Mesodermal cell (in vitro differentiated cells): ENCODE measurements at regions not wholly inside any gene's neighbourhood (a gene's known extent, or its start where the extent isn't known, plus 50 kb on each side); places are given as distances from the start of the nearest gene placed in this dataset.

Experiments used
- H3K27ac ChIP-seq: 2 replicates; pipeline ENCODE4 v1.7.0; 2013; ENCODE audit warnings: mild to moderate bottlenecking, low read depth, low read length, moderate library complexity; ENCODE audit not compliant: severe bottlenecking
- H3K36me3 ChIP-seq: 2 replicates; pipeline ENCODE4 v1.7.1; 2013; ENCODE audit warnings: mild to moderate bottlenecking, low read length, moderate library complexity; ENCODE audit not compliant: control insufficient read depth, insufficient read depth
- H3K4me1 ChIP-seq: one replicate; pipeline ENCODE4 v1.7.1; 2013; ENCODE audit warnings: mild to moderate bottlenecking, low read length; ENCODE audit not compliant: insufficient read depth, control insufficient read depth, poor library complexity, severe bottlenecking
- H3K4me3 ChIP-seq: 2 replicates; pipeline ENCODE4 v1.7.0; 2013; ENCODE audit warnings: low read length, control low read depth, mild to moderate bottlenecking; ENCODE audit not compliant: insufficient read depth, poor library complexity, severe bottlenecking; ENCODE audit errors: extremely low read depth
- H3K9me3 ChIP-seq: 2 replicates; pipeline ENCODE4 v1.7.1; 2013; ENCODE audit warnings: mild to moderate bottlenecking, low read length, moderate library complexity; ENCODE audit not compliant: control insufficient read depth
- whole genome bisulfite sequencing, 2 experiments: methylation state at CpG; one replicate each; pipeline ENCODE4 v1.1.5; 2013; ENCODE audit warnings: missing lambda C conversion rate in 2 of 2; ENCODE audit not compliant: insufficient coverage in 2 of 2; 5-methylcytosine and 5-hydroxymethylcytosine counted together

- WGBS, 2 experiments = 70 to 88% methylated on average over 1 to 2 of the region's 2 CpGs
- Histone ChIP-seq H3K4me3 (no peak overlapping the region), H3K36me3 (no peaks in the 10 kb centered on the region), H3K9me3 (no peaks in the 10 kb centered on the region), H3K4me1 (no peaks in the 10 kb centered on the region), H3K27ac (no peak overlapping the region)
Measured at GRCh38 chr3:89690646-89691045, 583.2 kb downstream of the EPHA3 start.

GRCh38 chr3:89692601-89693000 is 585.2 kb downstream of the EPHA3 start:
- Histone ChIP-seq H3K36me3 (no peaks in the 10 kb centered on the region), H3K9me3 (no peaks in the 10 kb centered on the region), H3K27ac (no peak overlapping the region), H3K4me1 (peaks cover 3% of the 10 kb centered on the region), H3K4me3 (no peak overlapping the region)
- no CpG with 5 or more reads among the region's 1 CpG for WGBS, 2 experiments

GRCh38 chr3:89697321-89697916 is 590.0 kb downstream of the EPHA3 start:
- H3K27ac ChIP-seq = no peak overlapping the region
- no peak overlapping the region for H3K4me3 ChIP-seq
- 90 to 94% methylated on average over 4 to 5 of the region's 7 CpGs for WGBS, 2 experiments
- no peaks in the 10 kb centered on the region for H3K36me3 ChIP-seq
- H3K9me3 ChIP-seq = no peaks in the 10 kb centered on the region
- H3K4me1 ChIP-seq = peaks cover 16% of the 10 kb centered on the region

GRCh38 chr3:89698208-89698830 is 590.9 kb downstream of the EPHA3 start:
- no peaks in the 10 kb centered on the region for H3K9me3 ChIP-seq
- no peak overlapping the region for H3K4me3 ChIP-seq
- 100% methylated on average over 1 of the region's 3 CpGs for WGBS, 2 experiments
- H3K4me1 ChIP-seq = peaks cover 16% of the 10 kb centered on the region
- no peak overlapping the region for H3K27ac ChIP-seq
- H3K36me3 ChIP-seq = no peaks in the 10 kb centered on the region

- Histone ChIP-seq H3K4me1 (peaks cover 16% of the 10 kb centered on the region), H3K4me3 (no peak overlapping the region)
- WGBS, 2 experiments = 100% methylated on average over 3 to 4 of the region's 4 CpGs
Measured at GRCh38 chr3:89699229-89699628, 591.8 kb downstream of the EPHA3 start.

GRCh38 chr3:89699771-89700170 is 592.4 kb downstream of the EPHA3 start:
- no peak overlapping the region for H3K4me3 ChIP-seq
- no CpG with 5 or more reads among the region's 1 CpG for WGBS, 2 experiments
- peaks cover 6% of the 10 kb centered on the region for H3K9me3 ChIP-seq
- peaks cover 16% of the 10 kb centered on the region for H3K4me1 ChIP-seq
- H3K36me3 ChIP-seq = no peaks in the 10 kb centered on the region
- no peak overlapping the region for H3K27ac ChIP-seq

More at GRCh38 chr3:89699229-89699628, 591.8 kb downstream of the EPHA3 start:
- H3K27ac ChIP-seq = peak overlapping the region; percentile 57
- no peaks in the 10 kb centered on the region for H3K36me3 ChIP-seq
- H3K9me3 ChIP-seq = peaks cover 6% of the 10 kb centered on the region

GRCh38 chr3:89702404-89702803 is 595.0 kb downstream of the EPHA3 start:
- H3K27ac ChIP-seq = no peak overlapping the region
- H3K4me1 ChIP-seq = peaks cover 14% of the 10 kb centered on the region
- peaks cover 6% of the 10 kb centered on the region for H3K9me3 ChIP-seq
- H3K36me3 ChIP-seq = no peaks in the 10 kb centered on the region
- H3K4me3 ChIP-seq = no peak overlapping the region
- 88 to 90% methylated on average over 4 of the region's 5 CpGs for WGBS, 2 experiments

- 93 to 98% methylated on average over 3 of the region's 3 CpGs for WGBS, 2 experiments
- H3K36me3 ChIP-seq = no peaks in the 10 kb centered on the region
- H3K4me1 ChIP-seq = no peaks in the 10 kb centered on the region
- H3K27ac ChIP-seq = no peak overlapping the region
- no peak overlapping the region for H3K4me3 ChIP-seq
- H3K9me3 ChIP-seq = no peaks in the 10 kb centered on the region
Measured at GRCh38 chr3:89713196-89713595, 605.8 kb downstream of the EPHA3 start.

GRCh38 chr3:89714237-89714636 is 606.8 kb downstream of the EPHA3 start:
- Histone ChIP-seq H3K4me3 (no peak overlapping the region), H3K36me3 (no peaks in the 10 kb centered on the region), H3K27ac (no peak overlapping the region), H3K4me1 (no peaks in the 10 kb centered on the region), H3K9me3 (no peaks in the 10 kb centered on the region)
- no CpG with 5 or more reads among the region's 1 CpG for WGBS, 2 experiments

- no CpG with 5 or more reads among the region's 1 CpG for WGBS, 2 experiments
- Histone ChIP-seq H3K27ac (no peak overlapping the region), H3K36me3 (no peaks in the 10 kb centered on the region), H3K9me3 (no peaks in the 10 kb centered on the region), H3K4me1 (no peaks in the 10 kb centered on the region), H3K4me3 (no peak overlapping the region)
Measured at GRCh38 chr3:89740080-89740880, 632.9 kb downstream of the EPHA3 start.

GRCh38 chr3:89740881-89741177 is 633.4 kb downstream of the EPHA3 start:
- no peaks in the 10 kb centered on the region for H3K9me3 ChIP-seq
- H3K36me3 ChIP-seq = no peaks in the 10 kb centered on the region
- no peak overlapping the region for H3K27ac ChIP-seq
- H3K4me1 ChIP-seq = no peaks in the 10 kb centered on the region
- H3K4me3 ChIP-seq = no peak overlapping the region
